ENCODE measurements at regions not wholly inside any gene's neighbourhood (a gene's known extent, or its start where the extent isn't known, plus 50 kb on each side); places are given as distances from the start of the nearest gene placed in this dataset.

DNA sequence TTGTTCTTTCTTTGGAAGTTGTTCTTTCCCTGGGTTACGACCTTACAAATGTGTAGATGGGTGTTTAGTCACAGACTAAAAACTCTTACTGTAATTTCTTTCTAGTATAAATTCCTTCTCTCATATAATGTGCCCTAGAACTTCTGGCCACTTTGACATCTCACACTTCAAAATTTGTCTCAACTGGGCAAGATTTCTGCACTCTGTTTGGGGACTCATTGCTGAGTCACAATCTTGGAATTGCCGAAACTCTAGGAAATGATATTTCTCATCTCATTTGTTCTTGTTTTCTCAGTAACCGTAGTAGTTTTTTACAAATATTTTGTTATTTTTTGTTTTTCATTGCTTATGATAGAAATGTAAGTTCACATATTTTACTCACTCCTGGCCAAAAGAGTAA is 2523.2 kb upstream of the PCDH20 start:
- Histone ChIP-seq H3K4me3 (ENCODE audit: low read depth in 1 of 3, low read length in 3 of 3) (no peak overlapping the region), H3K27me3 (ENCODE audit: control insufficient read depth in 4 of 4, insufficient read depth in 4 of 4, low read length in 3 of 4) (no peaks in the 10 kb centered on the region), H3K27ac (ENCODE audit: low read depth in 1 of 2, low read length in 2 of 2) (no peak overlapping the region), H3K4me1 (ENCODE audit: control insufficient read depth in 4 of 4, insufficient read depth in 4 of 4, low read length in 3 of 4) (no peaks in the 10 kb centered on the region), H3K9ac (ENCODE audit: low read depth in 1 of 2, low read length in 2 of 2) (no peak overlapping the region), H3K9me3 (ENCODE audit: control insufficient read depth in 4 of 4, low read length in 3 of 4) (no peaks in the 10 kb centered on the region), H3K36me3 (ENCODE audit: control insufficient read depth in 4 of 4, insufficient read depth in 3 of 4, low read depth in 1 of 4, low read length in 3 of 4) (no peaks in the 10 kb centered on the region)
- TF ChIP-seq, protein P1, sequence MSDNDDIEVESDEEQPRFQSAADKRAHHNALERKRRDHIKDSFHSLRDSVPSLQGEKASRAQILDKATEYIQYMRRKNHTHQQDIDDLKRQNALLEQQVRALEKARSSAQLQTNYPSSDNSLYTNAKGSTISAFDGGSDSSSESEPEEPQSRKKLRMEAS (IDR thresholded peaks at IDR 0.05): no peak
- TF ChIP-seq FOXA2 (IDR thresholded peaks at IDR 0.05) (no peak), RXRA (IDR thresholded peaks at IDR 0.05) (no peak), NR2F2 (IDR thresholded peaks at IDR 0.05) (no peak), JUND (IDR thresholded peaks at IDR 0.05) (no peak), HNF4G (IDR thresholded peaks at IDR 0.05) (no peak), ZBTB33 (IDR thresholded peaks at IDR 0.05) (no peak), EGR1 (IDR thresholded peaks at IDR 0.05; ENCODE audit: low read depth in 2 of 2) (no peak), RAD21 (IDR thresholded peaks at IDR 0.05) (no peak), HNF4A (conservative IDR thresholded peaks at IDR 0.05) (no peak), ATF3 (IDR thresholded peaks at IDR 0.05) (no peak), TAF1 (conservative IDR thresholded peaks at IDR 0.05) (no peak), FOXA1 (IDR thresholded peaks at IDR 0.05) (no peak)
- TF ChIP-seq, protein P2, sequence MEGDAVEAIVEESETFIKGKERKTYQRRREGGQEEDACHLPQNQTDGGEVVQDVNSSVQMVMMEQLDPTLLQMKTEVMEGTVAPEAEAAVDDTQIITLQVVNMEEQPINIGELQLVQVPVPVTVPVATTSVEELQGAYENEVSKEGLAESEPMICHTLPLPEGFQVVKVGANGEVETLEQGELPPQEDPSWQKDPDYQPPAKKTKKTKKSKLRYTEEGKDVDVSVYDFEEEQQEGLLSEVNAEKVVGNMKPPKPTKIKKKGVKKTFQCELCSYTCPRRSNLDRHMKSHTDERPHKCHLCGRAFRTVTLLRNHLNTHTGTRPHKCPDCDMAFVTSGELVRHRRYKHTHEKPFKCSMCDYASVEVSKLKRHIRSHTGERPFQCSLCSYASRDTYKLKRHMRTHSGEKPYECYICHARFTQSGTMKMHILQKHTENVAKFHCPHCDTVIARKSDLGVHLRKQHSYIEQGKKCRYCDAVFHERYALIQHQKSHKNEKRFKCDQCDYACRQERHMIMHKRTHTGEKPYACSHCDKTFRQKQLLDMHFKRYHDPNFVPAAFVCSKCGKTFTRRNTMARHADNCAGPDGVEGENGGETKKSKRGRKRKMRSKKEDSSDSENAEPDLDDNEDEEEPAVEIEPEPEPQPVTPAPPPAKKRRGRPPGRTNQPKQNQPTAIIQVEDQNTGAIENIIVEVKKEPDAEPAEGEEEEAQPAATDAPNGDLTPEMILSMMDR (IDR thresholded peaks at IDR 0.05; ENCODE audit: low read depth, low read length, missing input control): no peak
- DNase-seq (ENCODE audit: low spot score): no peak
- 89% methylated on average over 3 of the region's 3 CpGs for WGBS

DNA sequence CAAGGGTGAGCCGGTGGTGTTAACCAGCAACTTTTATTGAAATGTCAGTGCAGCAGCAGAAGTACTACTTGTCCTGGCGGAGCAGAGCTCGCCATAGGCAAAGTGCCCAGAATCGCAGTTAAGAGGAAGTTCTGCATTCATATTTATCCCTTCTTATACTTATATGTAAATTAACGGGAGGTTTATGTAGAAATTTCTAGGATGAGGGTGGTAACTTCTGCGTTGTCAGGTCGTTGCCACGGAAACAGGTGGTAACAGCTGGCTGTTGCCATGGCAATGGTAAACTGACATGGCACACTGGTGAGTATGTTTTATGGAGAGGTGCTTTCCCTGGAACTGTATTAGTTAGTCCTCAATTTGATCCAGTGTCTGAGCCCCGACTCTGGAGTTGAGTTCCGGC is 2494.9 kb upstream of the PCDH20 start:
- H3K27ac ChIP-seq (ENCODE audit: low read depth in 1 of 2, low read length in 2 of 2): no peak overlapping the region
- H3K9ac ChIP-seq (ENCODE audit: low read depth in 1 of 2, low read length in 2 of 2): no peak overlapping the region
- H3K4me3 ChIP-seq (ENCODE audit: low read depth in 1 of 3, low read length in 3 of 3): no peak overlapping the region
- H3K27me3 ChIP-seq (ENCODE audit: control insufficient read depth in 4 of 4, insufficient read depth in 4 of 4, low read length in 3 of 4): no peaks in the 10 kb centered on the region
- H3K9me3 ChIP-seq (ENCODE audit: control insufficient read depth in 4 of 4, low read length in 3 of 4): no peaks in the 10 kb centered on the region
- TF ChIP-seq YY1 (IDR thresholded peaks at IDR 0.05): no peak
- TF ChIP-seq, protein P1 (IDR thresholded peaks at IDR 0.05): no peak
- no peak for DNase-seq (ENCODE audit: low spot score)
- no peaks in the 10 kb centered on the region for H3K36me3 ChIP-seq (ENCODE audit: control insufficient read depth in 4 of 4, insufficient read depth in 3 of 4, low read depth in 1 of 4, low read length in 3 of 4)
- no peaks in the 10 kb centered on the region for H3K4me1 ChIP-seq (ENCODE audit: control insufficient read depth in 4 of 4, insufficient read depth in 4 of 4, low read length in 3 of 4)
- 49% methylated on average over 10 of the region's 10 CpGs for WGBS

DNA sequence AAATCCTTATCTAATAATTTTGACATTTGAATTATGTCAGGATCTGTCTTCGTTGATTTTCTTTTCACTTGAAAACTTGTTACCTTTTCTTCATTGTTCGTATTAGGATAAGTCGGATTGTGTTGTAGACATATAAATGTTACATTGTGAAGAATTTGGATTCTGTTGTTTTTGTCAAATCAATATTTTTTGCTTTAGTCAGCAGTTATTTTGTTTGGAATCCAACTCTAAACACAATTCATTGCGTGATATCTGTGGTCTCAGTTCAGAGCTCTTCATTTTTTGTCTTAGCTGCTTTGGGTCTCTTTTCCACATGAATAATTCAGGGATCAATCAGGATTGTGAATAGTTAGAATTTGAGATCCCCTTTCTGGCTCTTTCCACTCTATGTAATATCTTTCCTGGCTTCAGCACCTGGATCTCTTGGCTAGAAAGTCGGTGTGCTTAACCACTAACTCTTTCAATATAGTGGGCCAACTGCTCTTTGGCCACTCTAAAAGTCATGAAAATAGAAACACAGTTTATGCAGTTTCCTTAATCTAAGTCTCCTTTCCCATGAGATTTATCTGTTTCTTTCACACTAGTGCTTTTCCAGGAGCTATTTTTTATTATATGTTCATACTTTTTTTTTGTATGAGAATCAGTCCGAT is 2494.2 kb upstream of the PCDH20 start:
- Histone ChIP-seq H3K4me3 (ENCODE audit: low read depth in 1 of 3, low read length in 3 of 3) (no peak overlapping the region), H3K4me1 (ENCODE audit: control insufficient read depth in 4 of 4, insufficient read depth in 4 of 4, low read length in 3 of 4) (no peaks in the 10 kb centered on the region), H3K27ac (ENCODE audit: low read depth in 1 of 2, low read length in 2 of 2) (no peak overlapping the region), H3K9ac (ENCODE audit: low read depth in 1 of 2, low read length in 2 of 2) (no peak overlapping the region), H3K36me3 (ENCODE audit: control insufficient read depth in 4 of 4, insufficient read depth in 3 of 4, low read depth in 1 of 4, low read length in 3 of 4) (no peaks in the 10 kb centered on the region), H3K27me3 (ENCODE audit: control insufficient read depth in 4 of 4, insufficient read depth in 4 of 4, low read length in 3 of 4) (no peaks in the 10 kb centered on the region), H3K9me3 (ENCODE audit: control insufficient read depth in 4 of 4, low read length in 3 of 4) (no peaks in the 10 kb centered on the region)
- TF ChIP-seq FOXA1 (IDR thresholded peaks at IDR 0.05) (no peak), HNF4A (conservative IDR thresholded peaks at IDR 0.05) (no peak), RXRA (IDR thresholded peaks at IDR 0.05) (no peak), SP1 (IDR thresholded peaks at IDR 0.05) (no peak)
- TF ChIP-seq, protein P1 (IDR thresholded peaks at IDR 0.05): no peak
- DNase-seq (ENCODE audit: low spot score): no peak
- 71% methylated on average over 6 of the region's 6 CpGs for WGBS

Data from liver (tissue), 8 donors.